GM23248 (cell line): ENCODE measurements at regions not wholly inside any gene's neighbourhood (a gene's known extent, or its start where the extent isn't known, plus 50 kb on each side); places are given as distances from the start of the nearest gene placed in this dataset.

Source experiments
- DNase-seq: peaks from one replicate; pipeline ENCODE4 v3.0.0-alpha.2; 2015
- H2AFZ ChIP-seq: fragments of 200-600 bp; sonication (generic); 2 replicates; pipeline ENCODE4 v1.6.1; 2016; ENCODE audit warnings: antibody characterized with exemption
- H3F3A ChIP-seq: fragments of 200-600 bp; sonication (generic); 2 replicates; pipeline ENCODE4 v1.6.1; 2016; ENCODE audit warnings: mild to moderate bottlenecking, antibody characterized with exemption, mixed run types; ENCODE audit not compliant: insufficient read depth
- H3K27ac ChIP-seq: fragments of 200-600 bp; sonication (generic); 2 replicates; pipeline ENCODE4 v1.5.1; 2016; ENCODE audit warnings: mild to moderate bottlenecking
- H3K27me3 ChIP-seq: fragments of 200-600 bp; sonication (generic); replicated peaks from 2 replicates; pipeline ENCODE4 v1.6.1; 2016; ENCODE audit warnings: mild to moderate bottlenecking; ENCODE audit not compliant: insufficient read depth
- H3K36me3 ChIP-seq: fragments of 200-600 bp; sonication (generic); 2 replicates; pipeline ENCODE4 v1.6.1; 2016; ENCODE audit warnings: low read depth, mild to moderate bottlenecking
- H3K4me1 ChIP-seq: fragments of 200-600 bp; sonication (generic); 2 replicates; pipeline ENCODE4 v1.6.1; 2016; ENCODE audit warnings: mild to moderate bottlenecking; ENCODE audit not compliant: insufficient read depth
- H3K4me2 ChIP-seq: fragments of 200-600 bp; sonication (generic); one replicate; pipeline ENCODE4 v1.6.1; 2016; ENCODE audit warnings: mild to moderate bottlenecking; ENCODE audit not compliant: unreplicated experiment
- H3K4me3 ChIP-seq: fragments of 200-600 bp; sonication (generic); 2 replicates; pipeline ENCODE4 v1.5.1; 2016; ENCODE audit warnings: mild to moderate bottlenecking
- H3K79me2 ChIP-seq: fragments of 200-600 bp; sonication (generic); 2 replicates; pipeline ENCODE4 v1.6.1; 2016; ENCODE audit warnings: mild to moderate bottlenecking; ENCODE audit not compliant: insufficient read depth
- H3K9ac ChIP-seq: fragments of 200-600 bp; sonication (generic); 2 replicates; pipeline ENCODE4 v1.6.1; 2016; ENCODE audit warnings: mild to moderate bottlenecking
- H3K9me2 ChIP-seq: fragments of 200-600 bp; sonication (generic); 2 replicates; pipeline ENCODE4 v1.6.1; 2016; ENCODE audit warnings: mixed run types, mild to moderate bottlenecking, moderate library complexity; ENCODE audit not compliant: insufficient read depth
- H3K9me3 ChIP-seq: fragments of 200-600 bp; sonication (generic); one replicate; pipeline ENCODE4 v1.6.1; 2017; ENCODE audit warnings: low read depth
- H4K20me1 ChIP-seq: fragments of 200-600 bp; sonication (generic); 2 replicates; pipeline ENCODE4 v1.6.0; 2016; ENCODE audit not compliant: insufficient read depth
- EZH2 ChIP-seq: fragments of 200-600 bp; sonication (generic); IDR thresholded peaks from 2 replicates; pipeline ENCODE4 v1.6.1; 2018; ENCODE audit warnings: antibody characterized with exemption, mild to moderate bottlenecking; ENCODE audit not compliant: insufficient read depth, poor library complexity, severe bottlenecking
- EZH2phosphoT487 ChIP-seq: fragments of 200-600 bp; sonication (generic); IDR thresholded peaks from 2 replicates; pipeline ENCODE4 v1.6.1; 2018; ENCODE audit warnings: antibody characterized with exemption, moderate library complexity, mild to moderate bottlenecking, low read depth; ENCODE audit not compliant: insufficient read depth
- WGBS, 2 experiments: methylation state at CpG; one replicate each; pipeline ENCODE4 v1.1.6; 2015 to 2017; ENCODE audit warnings: low lambda C conversion rate in 2 of 2, low coverage in 1 of 2; ENCODE audit errors: missing lambda C conversion rate in 2 of 2; 5-methylcytosine and 5-hydroxymethylcytosine counted together
- in situ Hi-C: fragments of 300-500 bp; cut with MboI; formaldehyde crosslinking; loops from 2 replicates; pipeline ENCODE4 v1.15.0; 2020

DNA sequence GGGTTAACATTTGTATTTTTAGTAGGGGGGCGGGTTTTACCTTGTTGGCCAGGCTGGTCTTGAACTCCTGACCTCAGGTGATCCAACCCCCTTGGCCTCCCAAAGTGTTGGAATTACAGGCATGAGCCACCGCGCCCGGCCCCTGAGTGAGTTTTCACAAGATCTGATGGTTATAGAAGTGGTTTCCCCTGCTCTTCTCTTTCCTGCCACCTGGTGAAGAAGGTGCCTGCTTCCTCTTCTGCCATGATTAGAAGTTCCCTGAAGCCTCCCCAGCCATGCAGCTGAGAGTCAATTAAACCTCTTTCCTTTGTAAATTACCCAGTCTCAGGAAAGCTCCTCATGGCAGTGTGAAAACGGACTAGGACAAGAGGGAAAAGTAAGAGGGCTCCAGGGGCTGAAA is 259.1 kb upstream of the PLET1 start:
- DNase-seq = no peak
- H2AFZ ChIP-seq = no peak overlapping the region
- no peak overlapping the region for H3K27ac ChIP-seq
- H3K4me2 ChIP-seq = no peak overlapping the region
- H3K36me3 ChIP-seq = no peaks in the 10 kb centered on the region
- H3F3A ChIP-seq = no peaks in the 10 kb centered on the region
- no peak overlapping the region for H3K9ac ChIP-seq
- WGBS, 2 experiments = 79 to 86% methylated on average over 5 of the region's 5 CpGs
- H3K4me1 ChIP-seq = peaks cover 11% of the 10 kb centered on the region
- H3K4me3 ChIP-seq = no peak overlapping the region
- H3K9me2 ChIP-seq = no peaks in the 10 kb centered on the region
- H3K79me2 ChIP-seq = no peaks in the 10 kb centered on the region
- H3K9me3 ChIP-seq = no peaks in the 10 kb centered on the region
- in situ Hi-C loops = no loop called here
- no peaks in the 10 kb centered on the region; the same call in 1 of the 2 replicates for H3K27me3 ChIP-seq
- H4K20me1 ChIP-seq = no peaks in the 10 kb centered on the region
- TF ChIP-seq EZH2 (no peak), EZH2phosphoT487 (no peak)

DNA sequence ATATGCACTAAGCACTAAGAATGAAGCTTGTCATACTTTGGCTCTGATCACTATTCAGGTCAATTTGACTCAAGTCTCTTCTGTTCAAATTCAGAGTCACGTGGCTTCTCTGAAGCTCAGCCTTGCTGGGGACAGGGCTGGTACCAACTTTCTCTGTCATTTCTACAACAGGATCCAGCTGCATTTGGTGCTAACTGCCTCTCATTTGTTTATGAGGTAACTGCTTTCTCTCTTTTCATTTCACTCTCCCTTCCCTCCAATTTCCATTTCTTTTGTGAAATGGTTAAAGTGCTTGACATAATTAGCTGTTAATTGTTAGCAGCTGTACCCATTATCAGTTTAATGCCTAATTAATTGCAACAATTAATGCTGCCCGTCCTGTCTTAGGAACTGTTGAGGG is 259.7 kb upstream of the PLET1 start:
- H2AFZ ChIP-seq = no peak overlapping the region
- H3K4me3 ChIP-seq = no peak overlapping the region
- no peaks in the 10 kb centered on the region for H3K79me2 ChIP-seq
- H3K9me3 ChIP-seq = no peaks in the 10 kb centered on the region
- no peak overlapping the region for H3K9ac ChIP-seq
- TF ChIP-seq EZH2 (no peak), EZH2phosphoT487 (no peak)
- no peaks in the 10 kb centered on the region for H4K20me1 ChIP-seq
- H3F3A ChIP-seq = no peaks in the 10 kb centered on the region
- peaks cover 11% of the 10 kb centered on the region for H3K4me1 ChIP-seq
- H3K4me2 ChIP-seq = no peak overlapping the region
- no peak overlapping the region for H3K27ac ChIP-seq
- in situ Hi-C loops = no loop called here
- H3K27me3 ChIP-seq = no peaks in the 10 kb centered on the region; the same call in 1 of the 2 replicates
- WGBS, 2 experiments = 35% methylated on average over 2 of the region's 2 CpGs
- H3K9me2 ChIP-seq = no peaks in the 10 kb centered on the region
- no peaks in the 10 kb centered on the region for H3K36me3 ChIP-seq
- no peak for DNase-seq

DNA sequence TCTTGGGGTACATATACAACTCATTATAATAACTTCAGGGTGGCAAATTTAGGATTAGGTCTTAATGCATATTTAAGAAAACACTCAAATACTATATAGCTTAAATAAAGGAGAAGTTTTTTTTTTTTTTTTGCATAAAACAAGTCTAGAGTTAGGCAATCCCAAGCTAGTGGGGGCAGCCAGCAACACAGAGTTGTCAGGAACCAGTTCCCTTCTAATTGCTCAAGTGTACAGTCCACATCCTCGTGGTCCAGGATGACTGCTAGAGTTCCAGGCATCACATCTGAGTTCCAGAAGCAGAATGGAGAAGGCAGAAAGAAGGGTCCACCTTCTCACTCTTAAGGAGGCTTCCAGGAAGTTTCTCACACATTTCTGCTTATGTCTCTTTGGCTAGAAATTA is 261.9 kb upstream of the PLET1 start:
- WGBS, 2 experiments = 84 to 88% methylated on average over 1 of the region's 1 CpG
- no peaks in the 10 kb centered on the region for H3F3A ChIP-seq
- H2AFZ ChIP-seq = no peak overlapping the region
- no peak for DNase-seq
- H3K4me1 ChIP-seq = peaks cover 25% of the 10 kb centered on the region
- no peak overlapping the region for H3K4me3 ChIP-seq
- no peaks in the 10 kb centered on the region for H3K9me2 ChIP-seq
- no peak overlapping the region for H3K27ac ChIP-seq
- in situ Hi-C loops = no loop called here
- no peaks in the 10 kb centered on the region for H3K9me3 ChIP-seq
- no peaks in the 10 kb centered on the region for H3K79me2 ChIP-seq
- H4K20me1 ChIP-seq = no peaks in the 10 kb centered on the region
- TF ChIP-seq EZH2phosphoT487 (no peak), EZH2 (no peak)
- H3K27me3 ChIP-seq = no peaks in the 10 kb centered on the region; the same call in 1 of the 2 replicates
- no peak overlapping the region for H3K9ac ChIP-seq
- H3K4me2 ChIP-seq = no peak overlapping the region
- H3K36me3 ChIP-seq = no peaks in the 10 kb centered on the region

DNA sequence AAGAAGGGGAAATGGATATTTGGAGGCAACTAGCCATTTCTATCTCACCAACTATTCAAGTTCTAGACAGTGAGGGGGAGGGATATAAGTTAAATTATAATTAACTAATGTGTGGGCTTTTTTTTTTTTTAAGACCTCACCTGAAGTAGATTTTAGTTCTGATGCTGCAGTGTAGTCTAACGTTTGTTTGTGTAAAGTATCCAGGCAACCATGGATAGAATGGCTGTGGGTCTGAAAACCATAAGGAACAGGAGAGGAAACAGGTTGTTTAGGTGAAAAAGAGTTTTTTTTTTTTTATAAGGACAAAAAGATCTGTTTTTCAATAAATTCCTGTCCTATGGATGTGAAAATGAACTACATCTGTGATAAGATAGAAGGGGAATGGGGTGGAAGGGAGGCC is 262.4 kb upstream of the PLET1 start:
- H2AFZ ChIP-seq = peak overlapping the region; percentile 18; the same call in 1 of the 2 replicates
- 34 to 64% methylated on average over 1 of the region's 1 CpG for WGBS, 2 experiments
- H3K9me3 ChIP-seq = no peaks in the 10 kb centered on the region
- H3K4me2 ChIP-seq = no peak overlapping the region
- no peaks in the 10 kb centered on the region for H3K9me2 ChIP-seq
- H3K36me3 ChIP-seq = no peaks in the 10 kb centered on the region
- in situ Hi-C loops = no loop called here
- H3K9ac ChIP-seq = no peak overlapping the region
- no peaks in the 10 kb centered on the region for H4K20me1 ChIP-seq
- TF ChIP-seq EZH2phosphoT487 = no peak
- no peak for TF ChIP-seq EZH2
- no peak for DNase-seq
- H3F3A ChIP-seq = no peaks in the 10 kb centered on the region
- peaks cover 26% of the 10 kb centered on the region for H3K4me1 ChIP-seq
- no peaks in the 10 kb centered on the region; the same call in 1 of the 2 replicates for H3K27me3 ChIP-seq
- H3K79me2 ChIP-seq = no peaks in the 10 kb centered on the region
- H3K4me3 ChIP-seq = no peak overlapping the region
- no peak overlapping the region for H3K27ac ChIP-seq

DNA sequence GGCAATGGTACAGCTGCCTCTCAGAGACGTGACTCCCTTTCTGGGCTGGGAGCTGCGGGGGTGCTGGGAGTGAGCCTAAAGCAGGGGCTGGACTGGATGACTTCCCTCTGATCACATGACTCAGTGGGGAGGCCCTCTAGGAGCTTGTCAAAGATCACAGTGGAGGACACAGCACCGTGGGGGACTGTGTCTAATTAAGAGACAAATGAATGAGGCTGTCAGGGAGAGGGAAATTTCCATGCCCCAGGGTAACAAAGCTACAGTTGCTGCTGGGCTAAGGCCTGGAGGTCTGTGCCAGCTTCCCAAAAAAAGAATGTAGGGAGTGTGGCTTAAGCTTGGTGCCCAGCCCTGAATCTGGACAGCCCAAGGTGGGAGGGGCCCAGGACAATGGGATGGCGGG is 262.8 kb upstream of the PLET1 start:
- no peaks in the 10 kb centered on the region for H4K20me1 ChIP-seq
- in situ Hi-C loops = no loop called here
- peaks cover 2% of the 10 kb centered on the region; the same call in 1 of the 2 replicates for H3K27me3 ChIP-seq
- H3K9me2 ChIP-seq = no peaks in the 10 kb centered on the region
- H3K36me3 ChIP-seq = no peaks in the 10 kb centered on the region
- H3K4me2 ChIP-seq = no peak overlapping the region
- H3K4me1 ChIP-seq = peaks cover 26% of the 10 kb centered on the region
- H3K27ac ChIP-seq = no peak overlapping the region
- no peak overlapping the region for H3K4me3 ChIP-seq
- no peak for TF ChIP-seq EZH2
- TF ChIP-seq EZH2phosphoT487 = no peak
- H3K9ac ChIP-seq = no peak overlapping the region
- H2AFZ ChIP-seq = peak overlapping the region; percentile 18; the same call in 1 of the 2 replicates
- peak; percentile 59 for DNase-seq
- WGBS, 2 experiments = 9 to 20% methylated on average over 4 of the region's 4 CpGs
- H3K9me3 ChIP-seq = no peaks in the 10 kb centered on the region
- H3F3A ChIP-seq = no peaks in the 10 kb centered on the region
- no peaks in the 10 kb centered on the region for H3K79me2 ChIP-seq
